ENCODE measurements at regions not wholly inside any gene's neighbourhood (a gene's known extent, or its start where the extent isn't known, plus 50 kb on each side); places are given as distances from the start of the nearest gene placed in this dataset.
"Not testable (repeated sequence)": the region's sequence is repeated elsewhere in the genome, so short reads cannot be mapped to it uniquely, and the experiment has no call there.

GRCh38 chr3:186442162-186442561, 80.1 kb upstream of the DGKG start:
- no peak for TF ChIP-seq CTCF (conservative IDR thresholded peaks at IDR 0.05; ENCODE audit: low read depth, low read length)

GRCh38 chr3:186440891-186441290, 78.9 kb upstream of the DGKG start:
- no peak for TF ChIP-seq CTCF (conservative IDR thresholded peaks at IDR 0.05; ENCODE audit: low read depth, low read length)

More at GRCh38 chr3:186442162-186442561, 80.1 kb upstream of the DGKG start:
- H3K4me3 ChIP-seq (ENCODE audit: low read length): no peak overlapping the region
- DNase-seq (ENCODE audit: low read depth): no peak

GRCh38 chr3:186439725-186440124, 77.7 kb upstream of the DGKG start:
- DNase-seq (ENCODE audit: low read depth): no peak
- no peak for TF ChIP-seq CTCF (conservative IDR thresholded peaks at IDR 0.05; ENCODE audit: low read depth, low read length)
- no peak overlapping the region for H3K4me3 ChIP-seq (ENCODE audit: low read length)

More at GRCh38 chr3:186440891-186441290, 78.9 kb upstream of the DGKG start:
- no peak for DNase-seq (ENCODE audit: low read depth)
- no peak overlapping the region for H3K4me3 ChIP-seq (ENCODE audit: low read length)

GRCh38 chr3:186435332-186435731, 73.3 kb upstream of the DGKG start:
- H3K4me3 ChIP-seq (ENCODE audit: low read length); DNase-seq (ENCODE audit: low read depth): not testable (repeated sequence)

- TF ChIP-seq CTCF (conservative IDR thresholded peaks at IDR 0.05; ENCODE audit: low read depth, low read length): no peak
- H3K4me3 ChIP-seq (ENCODE audit: low read length): no peak overlapping the region
- no peak for DNase-seq (ENCODE audit: low read depth)
These were observed 71.1 kb upstream of the DGKG start for GRCh38 chr3:186432944-186433732.

GRCh38 chr3:186432189-186432588, 70.2 kb upstream of the DGKG start:
- TF ChIP-seq CTCF (conservative IDR thresholded peaks at IDR 0.05; ENCODE audit: low read depth, low read length): no peak
- no peak for DNase-seq (ENCODE audit: low read depth)
- no peak overlapping the region for H3K4me3 ChIP-seq (ENCODE audit: low read length)

GRCh38 chr3:186427627-186428281, 65.7 kb upstream of the DGKG start:
- TF ChIP-seq CTCF (conservative IDR thresholded peaks at IDR 0.05; ENCODE audit: low read depth, low read length): no peak
- H3K4me3 ChIP-seq (ENCODE audit: low read length): no peak overlapping the region
- no peak for DNase-seq (ENCODE audit: low read depth)
